H9 (cell line): ENCODE measurements at regions not wholly inside any gene's neighbourhood (a gene's known extent, or its start where the extent isn't known, plus 50 kb on each side); places are given as distances from the start of the nearest gene placed in this dataset.

Experiments
- DNase-seq: peaks from one replicate; pipeline ENCODE4 v3.0.0-alpha.2; 2017
- H2AFZ ChIP-seq: one replicate; pipeline ENCODE4 v1.6.1; 2013; ENCODE audit warnings: mild to moderate bottlenecking, low read length, control low read depth, moderate library complexity
- H2AK5ac ChIP-seq: 2 replicates; pipeline ENCODE4 v1.6.1; 2013; ENCODE audit warnings: low read length, control low read depth, mixed read lengths; ENCODE audit not compliant: insufficient read length
- H2BK120ac ChIP-seq: one replicate; pipeline ENCODE4 v1.6.1; 2013; ENCODE audit warnings: low read depth, mild to moderate bottlenecking, low read length, control low read depth, inconsistent platforms; ENCODE audit not compliant: poor library complexity, severe bottlenecking
- H2BK12ac ChIP-seq: 2 replicates; pipeline ENCODE4 v1.6.1; 2013; ENCODE audit warnings: low read length, control low read depth, mixed read lengths, low read depth; ENCODE audit not compliant: insufficient read length
- H2BK15ac ChIP-seq: 2 replicates; pipeline ENCODE4 v1.6.1; 2013; ENCODE audit warnings: low read depth, low read length, control low read depth
- H2BK20ac ChIP-seq: one replicate; pipeline ENCODE4 v1.6.1; 2013; ENCODE audit warnings: low read depth, mild to moderate bottlenecking, low read length, control low read depth, inconsistent platforms; ENCODE audit not compliant: poor library complexity, severe bottlenecking
- H2BK5ac ChIP-seq: 2 replicates; pipeline ENCODE4 v1.6.1; 2013; ENCODE audit warnings: low read length, control low read depth, mixed read lengths; ENCODE audit not compliant: insufficient read length
- H3K14ac ChIP-seq: 2 replicates; pipeline ENCODE4 v1.6.1; 2013; ENCODE audit warnings: low read length, control low read depth; ENCODE audit not compliant: insufficient read depth
- H3K18ac ChIP-seq: 2 replicates; pipeline ENCODE4 v1.6.1; 2013; ENCODE audit warnings: low read depth, mild to moderate bottlenecking, mixed read lengths, low read length, control low read depth; ENCODE audit not compliant: insufficient read length
- H3K23ac ChIP-seq: 2 replicates; pipeline ENCODE4 v1.6.1; 2013; ENCODE audit warnings: low read length, control low read depth, mixed read lengths, low read depth; ENCODE audit not compliant: insufficient read length
- H3K23me2 ChIP-seq: 2 replicates; pipeline ENCODE4 v1.6.1; 2013; ENCODE audit warnings: low read depth, mild to moderate bottlenecking, mixed read lengths, low read length, control low read depth; ENCODE audit not compliant: insufficient read length, poor library complexity, severe bottlenecking
- H3K27ac ChIP-seq: 2 replicates; pipeline ENCODE4 v1.5.1; 2013; ENCODE audit warnings: low read length, control low read depth, mixed read lengths, low read depth; ENCODE audit not compliant: insufficient read length
- H3K27me3 ChIP-seq: 2 replicates; pipeline ENCODE4 v1.6.1; 2013; ENCODE audit warnings: low read length, control low read depth, inconsistent platforms; ENCODE audit not compliant: insufficient read depth
- H3K4ac ChIP-seq: 2 replicates; pipeline ENCODE4 v1.6.1; 2013; ENCODE audit warnings: low read depth, mild to moderate bottlenecking, control low read depth, inconsistent platforms, low read length, moderate library complexity
- H3K4me1 ChIP-seq: 2 replicates; pipeline ENCODE4 v1.6.1; 2013; ENCODE audit warnings: low read length, control low read depth, inconsistent platforms; ENCODE audit not compliant: insufficient read depth
- H3K4me2 ChIP-seq: 2 replicates; pipeline ENCODE4 v1.6.1; 2013; ENCODE audit warnings: low read length, control low read depth, mixed read lengths; ENCODE audit not compliant: insufficient read length, insufficient read depth
- H3K56ac ChIP-seq: 2 replicates; pipeline ENCODE4 v1.6.1; 2013; ENCODE audit warnings: low read depth, mild to moderate bottlenecking, mixed read lengths, low read length, control low read depth; ENCODE audit not compliant: insufficient read length
- H3K79me1 ChIP-seq: 2 replicates; pipeline ENCODE4 v1.6.1; 2013; ENCODE audit warnings: low read depth, mild to moderate bottlenecking, moderate library complexity, low read length, control low read depth, inconsistent platforms; ENCODE audit not compliant: insufficient read depth, poor library complexity, severe bottlenecking
- H3K79me2 ChIP-seq: 2 replicates; pipeline ENCODE4 v1.6.1; 2013; ENCODE audit warnings: low read length, control low read depth, inconsistent platforms; ENCODE audit not compliant: insufficient read depth
- H3K9ac ChIP-seq: 2 replicates; pipeline ENCODE4 v1.6.1; 2013; ENCODE audit warnings: low read length, control low read depth, mixed read lengths; ENCODE audit not compliant: insufficient read length; ENCODE audit errors: extremely low read depth
- H3K9me3 ChIP-seq: one replicate; pipeline ENCODE4 v1.6.1; 2013; ENCODE audit warnings: low read depth, low read length, inconsistent platforms; ENCODE audit not compliant: control insufficient read depth
- H3T11ph ChIP-seq: one replicate; pipeline ENCODE4 v1.6.1; 2013; ENCODE audit warnings: mild to moderate bottlenecking, low read length, control low read depth, inconsistent platforms
- H4K20me1 ChIP-seq: one replicate; pipeline ENCODE4 v1.6.1; 2013; ENCODE audit not compliant: control insufficient read depth, insufficient read length, insufficient read depth
- H4K5ac ChIP-seq: 2 replicates; pipeline ENCODE4 v1.6.1; 2013; ENCODE audit warnings: low read depth, mild to moderate bottlenecking, mixed read lengths, low read length, control low read depth; ENCODE audit not compliant: insufficient read length
- H4K8ac ChIP-seq: replicated peaks from 2 replicates; pipeline ENCODE4 v1.6.1; 2013; ENCODE audit warnings: low read length, control low read depth, mixed read lengths, low read depth; ENCODE audit not compliant: insufficient read length
- H4K91ac ChIP-seq: 2 replicates; pipeline ENCODE4 v1.6.1; 2013; ENCODE audit warnings: low read depth, mild to moderate bottlenecking, moderate library complexity, mixed read lengths, low read length, control low read depth; ENCODE audit not compliant: insufficient read length
- H3K27ac Mint-ChIP-seq, 3 experiments: 2 replicates in 2 of 3; 3 replicates in 1 of 3; pipeline ENCODE4 v1.8.0; 2020 to 2021; ENCODE audit warnings: mixed read lengths in 3 of 3, mild to moderate bottlenecking in 1 of 3, moderate library complexity in 1 of 3
- H3K27me3 Mint-ChIP-seq: 2 replicates; pipeline ENCODE4 v1.8.0; 2021; ENCODE audit warnings: low read depth, mild to moderate bottlenecking, moderate library complexity, mixed read lengths
- H3K36me3 Mint-ChIP-seq, 3 experiments: 2 replicates in 2 of 3; 3 replicates in 1 of 3; pipeline ENCODE4 v1.8.0; 2020 to 2021; ENCODE audit warnings: low read depth in 3 of 3, mixed read lengths in 3 of 3; ENCODE audit not compliant: insufficient read depth in 1 of 3
- H3K4me1 Mint-ChIP-seq, 2 experiments: 2 replicates each; pipeline ENCODE4 v1.8.0; 2020; ENCODE audit warnings: mixed read lengths in 2 of 2
- H3K4me3 Mint-ChIP-seq, 2 experiments: 2 replicates in 1 of 2; 3 replicates in 1 of 2; pipeline ENCODE4 v1.8.0; 2020 to 2021; ENCODE audit warnings: mild to moderate bottlenecking in 2 of 2, mixed read lengths in 2 of 2, moderate library complexity in 1 of 2
- H3K9me3 Mint-ChIP-seq, 2 experiments: 2 replicates in 1 of 2; 3 replicates in 1 of 2; pipeline ENCODE4 v1.8.0; 2020; ENCODE audit warnings: mild to moderate bottlenecking in 2 of 2, mixed read lengths in 2 of 2, moderate library complexity in 1 of 2
- WGBS: extraction: QIAGEN DNeasy Blood & Tissue Kit; methylation state at CpG from one replicate; pipeline ENCODE4 v1.1.7; 2013; ENCODE audit warnings: missing lambda C conversion rate, low lambda C conversion rate, mixed read lengths; ENCODE audit not compliant: insufficient read length; ENCODE audit errors: extremely low coverage; 5-methylcytosine and 5-hydroxymethylcytosine counted together
- TF ChIP-seq, protein P1 (sequence below): fragments of 200-600 bp; sonication (generic); conservative IDR thresholded peaks from 3 replicates; pipeline ENCODE4 v1.8.0; 2021; ENCODE audit warnings: antibody characterized with exemption, mild to moderate bottlenecking

DNA sequence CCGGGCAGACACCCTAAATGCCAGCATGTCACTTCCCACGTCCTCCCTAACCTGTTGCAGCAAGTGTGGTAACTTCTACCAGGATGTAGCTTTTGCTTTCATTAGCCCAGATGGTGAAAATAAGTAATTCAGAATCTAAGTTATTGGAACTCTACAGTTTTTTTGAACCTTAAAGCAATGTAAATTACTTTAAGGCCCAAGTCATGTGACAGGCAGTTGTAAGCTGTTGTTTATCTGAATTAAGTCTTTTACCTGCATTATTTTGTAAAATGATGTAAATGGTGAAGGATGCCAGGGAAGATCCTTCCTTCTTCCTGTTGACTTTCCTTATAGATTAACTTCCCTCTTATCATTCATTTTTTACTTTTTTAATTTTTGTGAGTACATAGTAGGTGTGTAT is 670.2 kb downstream of the SEMA5A start:
- H4K5ac ChIP-seq, result no peak overlapping the region
- H3K9ac ChIP-seq, result no peak overlapping the region
- H2BK15ac ChIP-seq, result no peak overlapping the region
- no peak overlapping the region for H3K4me2 ChIP-seq
- H3K9me3 ChIP-seq, result no peaks in the 10 kb centered on the region
- no peaks in the 10 kb centered on the region; the same call in 1 of the 2 replicates for H3K4me1 ChIP-seq
- H3T11ph ChIP-seq, result no peak overlapping the region
- H3K56ac ChIP-seq, result no peak overlapping the region
- H2AFZ ChIP-seq, result no peak overlapping the region
- H2BK20ac ChIP-seq, result no peak overlapping the region
- no peak overlapping the region for H3K27ac ChIP-seq
- H3K79me1 ChIP-seq, result no peaks in the 10 kb centered on the region
- H2BK12ac ChIP-seq, result no peak overlapping the region
- H4K91ac ChIP-seq, result no peak overlapping the region
- no peak overlapping the region for H2AK5ac ChIP-seq
- TF ChIP-seq, protein P1, sequence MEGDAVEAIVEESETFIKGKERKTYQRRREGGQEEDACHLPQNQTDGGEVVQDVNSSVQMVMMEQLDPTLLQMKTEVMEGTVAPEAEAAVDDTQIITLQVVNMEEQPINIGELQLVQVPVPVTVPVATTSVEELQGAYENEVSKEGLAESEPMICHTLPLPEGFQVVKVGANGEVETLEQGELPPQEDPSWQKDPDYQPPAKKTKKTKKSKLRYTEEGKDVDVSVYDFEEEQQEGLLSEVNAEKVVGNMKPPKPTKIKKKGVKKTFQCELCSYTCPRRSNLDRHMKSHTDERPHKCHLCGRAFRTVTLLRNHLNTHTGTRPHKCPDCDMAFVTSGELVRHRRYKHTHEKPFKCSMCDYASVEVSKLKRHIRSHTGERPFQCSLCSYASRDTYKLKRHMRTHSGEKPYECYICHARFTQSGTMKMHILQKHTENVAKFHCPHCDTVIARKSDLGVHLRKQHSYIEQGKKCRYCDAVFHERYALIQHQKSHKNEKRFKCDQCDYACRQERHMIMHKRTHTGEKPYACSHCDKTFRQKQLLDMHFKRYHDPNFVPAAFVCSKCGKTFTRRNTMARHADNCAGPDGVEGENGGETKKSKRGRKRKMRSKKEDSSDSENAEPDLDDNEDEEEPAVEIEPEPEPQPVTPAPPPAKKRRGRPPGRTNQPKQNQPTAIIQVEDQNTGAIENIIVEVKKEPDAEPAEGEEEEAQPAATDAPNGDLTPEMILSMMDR, result no peak
- no peak overlapping the region for H3K14ac ChIP-seq
- H2BK120ac ChIP-seq, result no peak overlapping the region
- H3K27me3 Mint-ChIP-seq, result no peaks in the 10 kb centered on the region
- peaks cover 2 to 5% of the 10 kb centered on the region in 2 experiments; a peak in 4 of 5 replicates for H3K9me3 Mint-ChIP-seq
- no peak overlapping the region for H3K27ac Mint-ChIP-seq
- DNase-seq, result no peak
- no peak overlapping the region for H3K4ac ChIP-seq
- no peak overlapping the region for H3K4me3 Mint-ChIP-seq
- no CpG with 5 or more reads among the region's 2 CpGs for WGBS
- no peaks in the 10 kb centered on the region for H3K27me3 ChIP-seq
- H3K36me3 Mint-ChIP-seq, result peaks cover 0 to 1% (median 0%) of the 10 kb centered on the region in 3 experiments; a peak in 2 of 7 replicates
- no peak overlapping the region for H4K8ac ChIP-seq
- no peak overlapping the region for H2BK5ac ChIP-seq
- no peak overlapping the region for H3K18ac ChIP-seq
- H4K20me1 ChIP-seq, result no peaks in the 10 kb centered on the region
- no peaks in the 10 kb centered on the region for H3K23me2 ChIP-seq
- H3K4me1 Mint-ChIP-seq, result peaks cover 21% of the 10 kb centered on the region in 2 experiments
- no peaks in the 10 kb centered on the region for H3K79me2 ChIP-seq
- H3K23ac ChIP-seq, result no peak overlapping the region
